Inferior parietal cortex (tissue), 1 donor: ENCODE measurements at regions not wholly inside any gene's neighbourhood (a gene's known extent, or its start where the extent isn't known, plus 50 kb on each side); places are given as distances from the start of the nearest gene placed in this dataset.
"Not testable (repeated sequence)": the region's sequence is repeated elsewhere in the genome, so short reads cannot be mapped to it uniquely, and the experiment has no call there.

Experiments
- DNase-seq: peaks from one replicate; pipeline ENCODE4 v3.0.0-alpha.2; 2016; ENCODE audit errors: extremely low spot score

DNA sequence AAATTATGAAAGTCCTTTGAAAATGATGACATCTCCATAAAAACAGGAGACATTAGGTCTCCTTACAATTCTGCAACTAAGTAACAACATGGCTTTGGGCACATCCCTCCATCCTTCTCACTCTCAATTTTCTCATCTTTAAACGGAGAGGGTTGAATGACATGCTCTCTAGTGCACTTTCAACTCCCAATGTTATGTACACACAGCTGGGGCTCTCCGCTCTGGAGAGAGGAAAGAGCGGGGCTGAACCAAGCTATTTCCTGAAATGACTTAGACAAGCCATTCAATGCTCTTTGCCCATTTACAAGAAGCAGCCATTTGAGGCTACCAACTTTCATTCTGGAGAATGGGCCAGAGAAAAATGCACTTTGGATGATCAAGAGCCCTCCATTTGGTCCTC, 144.2 kb upstream of the BNIP2 start:
- DNase-seq, result no peak

DNA sequence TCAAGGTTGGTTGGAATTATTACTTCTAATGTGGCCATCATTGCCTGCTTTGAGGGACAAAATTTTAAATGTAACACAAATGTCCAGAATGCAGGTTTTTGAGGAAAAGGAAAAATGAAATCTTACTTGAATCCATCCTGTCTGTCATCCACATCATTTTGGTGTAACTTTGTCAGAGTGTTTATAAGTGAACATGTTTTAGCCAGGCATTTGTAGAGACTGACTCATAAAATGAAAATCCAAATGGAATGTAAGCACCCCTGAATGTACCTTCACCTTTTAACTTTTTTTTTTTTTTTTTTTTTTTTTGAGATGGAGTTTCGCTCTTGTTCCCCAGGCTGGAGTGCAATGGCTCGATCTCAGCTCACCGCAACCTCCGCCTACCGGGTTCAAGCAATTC, 141.8 kb upstream of the BNIP2 start:
- DNase-seq, result no peak

DNA sequence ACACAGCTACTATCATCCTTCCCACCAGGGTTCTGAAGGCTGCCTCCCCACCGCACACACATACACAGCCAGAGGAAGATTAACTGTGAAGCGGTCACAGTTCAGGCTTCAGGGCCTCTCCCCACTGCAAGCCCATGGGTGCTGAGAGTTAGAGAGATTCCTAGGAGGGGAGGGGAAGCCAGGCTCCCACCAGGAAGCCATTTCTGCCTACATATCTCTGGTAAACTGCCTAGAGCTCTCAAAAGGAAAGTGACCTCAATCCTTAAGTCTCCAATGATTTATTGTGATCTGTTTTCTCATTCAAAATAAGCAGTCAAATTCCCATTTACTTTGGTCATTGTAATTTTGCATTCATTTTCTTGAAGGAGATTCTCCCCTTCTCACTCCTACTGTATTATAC, 141.0 kb upstream of the BNIP2 start:
- no peak for DNase-seq

DNA sequence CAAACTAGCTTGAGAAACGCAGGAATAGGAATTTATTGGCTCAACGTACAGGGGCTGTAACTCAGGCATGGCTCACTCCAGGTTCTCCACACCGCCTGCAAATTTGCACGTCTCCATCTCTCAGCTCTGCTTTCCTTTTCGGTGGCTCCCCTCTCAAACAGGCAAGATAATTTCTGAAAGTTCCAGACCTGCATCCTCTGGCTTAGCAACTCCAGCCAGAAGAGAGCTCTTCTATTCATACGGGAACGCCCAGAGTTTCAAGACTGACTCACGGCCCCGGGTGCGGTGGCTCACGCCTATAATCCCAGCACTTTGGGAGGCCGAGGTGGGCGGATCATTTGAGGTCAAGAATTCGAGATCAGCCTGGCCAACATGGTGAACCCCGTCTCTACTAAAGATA, 139.7 kb upstream of the BNIP2 start:
- no peak for DNase-seq

DNA sequence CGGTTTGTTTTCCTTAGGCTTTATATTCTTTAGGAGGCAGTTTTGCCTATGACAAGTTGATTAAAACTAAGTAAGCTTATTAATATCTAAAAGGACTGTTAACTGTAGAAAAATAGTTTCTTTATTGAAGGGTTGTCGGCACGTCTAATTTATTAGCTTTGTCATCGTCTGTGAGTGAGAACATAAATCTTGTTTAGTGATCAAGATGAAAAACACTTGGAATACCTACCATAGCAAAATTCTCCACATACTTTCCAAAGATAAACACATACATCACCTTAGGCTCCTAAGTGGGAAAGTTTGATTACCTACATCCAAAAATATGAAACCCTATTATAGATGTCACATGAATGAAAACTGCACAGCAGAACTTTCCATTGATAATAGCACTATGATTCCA, 139.1 kb upstream of the BNIP2 start:
- DNase-seq, result no peak

DNA sequence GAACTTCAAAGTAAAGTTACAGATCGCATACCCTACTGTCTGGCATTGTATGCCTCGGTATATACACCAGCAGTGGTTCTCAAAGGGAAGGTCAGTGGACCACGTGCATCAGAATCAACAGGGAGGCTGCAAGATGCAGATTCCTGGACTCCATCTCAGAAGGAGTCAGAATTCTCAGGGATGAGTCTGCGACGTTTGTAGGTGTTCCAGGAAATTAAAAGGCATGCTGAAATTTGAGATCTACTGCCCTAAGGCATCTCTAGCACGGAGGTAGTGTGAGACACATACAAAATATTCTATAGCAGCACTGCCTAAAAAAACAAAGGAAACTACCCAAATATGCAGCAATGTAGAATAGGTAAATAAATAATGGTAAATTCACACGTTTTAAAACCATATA, 136.8 kb upstream of the BNIP2 start:
- DNase-seq, result no peak

DNA sequence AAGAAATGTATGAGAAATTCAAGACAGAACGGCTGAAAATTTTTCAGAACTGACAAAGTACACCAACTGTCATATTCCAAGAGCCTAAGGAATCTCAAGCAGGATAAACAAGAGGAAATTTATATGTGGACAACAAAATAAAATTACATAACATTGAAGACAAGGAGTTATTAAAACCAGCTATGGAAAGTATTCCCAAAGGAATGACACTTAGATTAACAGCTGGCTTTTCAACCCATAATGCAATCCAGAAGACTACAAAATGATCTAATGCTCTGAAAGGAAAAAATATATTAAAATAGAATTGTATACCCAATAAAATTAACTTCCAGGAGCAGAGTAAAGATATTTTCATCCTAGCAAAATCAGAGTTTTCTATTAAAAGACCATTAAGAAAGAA, 132.2 kb upstream of the BNIP2 start:
- no peak for DNase-seq

DNA sequence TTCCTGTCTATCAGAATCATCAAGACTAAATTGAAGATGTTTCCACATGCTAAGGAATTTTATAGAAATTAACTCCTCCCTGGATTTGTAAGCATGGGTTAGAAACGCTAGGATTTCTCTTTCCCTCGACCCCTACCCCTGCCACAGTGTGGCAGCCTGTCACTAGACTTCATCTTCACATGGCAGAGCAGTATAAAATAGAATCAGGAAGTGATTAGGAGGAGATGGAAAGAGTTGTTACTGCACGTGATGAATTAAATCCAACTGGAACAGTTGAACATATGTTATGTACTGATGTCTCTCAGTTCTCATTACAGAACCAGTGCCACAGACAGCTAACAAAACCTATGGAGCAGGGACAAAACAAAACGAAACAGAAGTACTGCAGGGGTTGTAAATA, 130.0 kb upstream of the BNIP2 start:
- DNase-seq, result no peak

DNA sequence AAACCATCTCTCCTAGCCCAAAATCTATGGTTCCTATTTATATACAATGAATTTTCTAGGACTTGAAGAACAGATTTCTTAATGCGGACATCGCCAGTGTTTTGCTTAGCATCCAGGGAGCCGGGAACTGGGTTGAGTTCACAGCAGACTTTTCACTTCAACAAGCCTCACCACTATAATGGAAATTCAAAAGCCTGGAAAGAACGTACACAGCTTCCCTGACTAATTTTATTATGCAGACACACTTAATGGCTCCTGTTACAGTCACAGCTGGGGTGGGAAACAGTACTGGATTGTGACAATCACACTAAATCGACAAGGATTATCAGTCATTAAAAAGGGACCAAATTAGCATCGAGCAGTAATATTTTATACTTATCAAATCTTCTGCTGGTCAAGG, 129.2 kb upstream of the BNIP2 start:
- no peak for DNase-seq

DNA sequence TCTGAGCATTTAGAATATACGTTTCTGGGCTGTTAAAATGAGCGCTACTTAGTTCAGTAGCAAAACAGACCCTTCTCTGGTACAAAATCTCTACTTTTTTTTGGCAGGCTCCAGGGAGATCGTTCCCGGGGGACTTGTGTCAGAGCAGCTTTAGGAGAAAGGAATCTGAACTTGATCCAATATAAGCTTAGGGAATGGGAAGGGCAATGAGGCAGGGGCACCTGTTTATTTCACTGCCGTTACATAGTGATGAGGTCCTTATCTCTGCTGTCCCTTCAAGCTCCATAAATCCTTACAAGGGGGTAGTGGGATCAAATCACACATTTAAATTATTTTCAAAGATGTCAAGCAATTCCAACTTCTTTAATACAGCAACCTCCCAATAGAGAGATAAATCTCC, 128.7 kb upstream of the BNIP2 start:
- no peak for DNase-seq

DNA sequence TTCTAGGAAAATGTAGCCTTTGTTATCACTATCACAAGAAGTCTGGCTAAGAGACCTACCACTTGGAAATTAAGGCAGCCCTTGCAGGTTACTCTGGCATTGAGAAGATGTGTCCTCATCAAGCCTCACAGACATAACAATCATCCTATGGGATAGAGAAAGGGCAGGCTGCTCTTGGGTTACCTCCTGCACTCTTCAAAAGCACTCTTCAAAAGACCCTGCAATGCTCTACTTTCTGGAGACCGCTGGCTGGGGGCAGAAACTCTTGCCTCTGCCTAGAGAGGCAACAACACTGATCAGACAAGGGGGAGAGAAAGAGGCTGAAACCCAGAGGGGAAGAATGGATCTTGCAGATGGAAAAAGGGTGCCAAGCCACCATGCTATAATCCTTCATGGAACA, 127.9 kb upstream of the BNIP2 start:
- no peak for DNase-seq

DNA sequence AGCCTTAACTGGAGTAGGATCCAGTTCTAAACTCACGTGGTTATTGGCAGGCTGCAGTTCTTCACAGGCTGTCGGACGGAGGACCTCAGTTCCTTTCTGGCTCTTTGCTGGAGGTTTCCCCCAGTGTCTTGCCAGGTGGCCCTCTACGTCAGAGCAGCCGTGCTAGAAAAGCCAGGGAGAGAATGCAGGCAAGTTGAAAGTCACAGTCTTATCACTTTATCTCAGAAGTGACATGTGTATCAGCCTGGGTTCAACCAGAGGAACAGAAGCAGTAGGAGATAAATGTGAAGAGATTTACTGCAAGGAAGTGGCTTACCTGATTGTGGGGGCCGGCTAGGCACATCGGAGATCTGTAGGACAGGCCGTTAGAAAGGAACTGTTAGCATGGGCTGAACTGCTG, 125.3 kb upstream of the BNIP2 start:
- no peak for DNase-seq

DNA sequence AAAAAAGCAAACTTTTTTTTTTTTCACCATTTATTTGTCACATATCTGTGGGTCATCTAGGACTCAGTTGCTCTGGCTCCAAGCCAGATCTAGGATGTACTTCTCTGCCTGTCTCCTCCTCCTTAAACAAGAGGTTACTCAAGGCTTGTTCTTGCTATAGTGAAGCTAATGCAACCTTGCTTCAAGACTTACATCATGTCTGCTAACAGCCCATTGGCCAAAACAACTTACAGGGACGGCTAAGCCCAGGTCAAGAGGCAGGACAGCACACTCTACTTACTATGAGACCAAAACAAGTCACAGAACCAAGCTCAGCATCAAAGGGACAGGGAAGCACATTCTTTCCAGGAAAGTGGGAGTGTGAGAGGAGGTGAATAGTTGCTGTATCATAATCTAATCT, 123.8 kb upstream of the BNIP2 start:
- DNase-seq, result no peak

DNA sequence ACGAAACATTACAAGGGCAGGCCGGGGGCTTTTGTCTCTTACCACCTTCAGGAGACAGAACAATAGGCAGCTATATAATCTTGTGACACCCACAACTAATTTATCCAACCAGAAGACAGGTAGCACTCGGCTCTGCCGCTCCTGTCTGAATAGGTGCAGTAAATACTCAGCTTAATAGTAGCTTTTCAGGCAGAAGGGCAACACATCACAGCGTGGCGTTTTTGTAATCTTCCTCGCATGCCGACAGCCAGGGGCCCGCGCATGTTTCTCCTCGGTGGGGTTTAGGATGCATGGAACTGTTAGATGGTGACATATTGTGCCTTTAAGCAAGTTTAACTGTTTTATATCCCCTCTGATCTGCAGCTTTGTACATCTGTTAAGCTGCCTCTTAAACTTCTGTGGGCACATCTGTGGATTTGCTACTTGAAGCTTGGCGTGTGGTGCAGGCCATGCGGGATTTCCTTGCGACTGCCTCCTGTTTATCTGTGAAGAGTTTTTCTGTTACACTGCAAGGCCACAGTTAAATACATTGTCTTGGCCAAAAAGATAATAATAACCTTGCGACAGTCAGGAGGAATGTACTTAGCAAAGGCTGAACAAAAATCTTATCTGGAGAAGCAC, 123.2 kb upstream of the BNIP2 start:
- DNase-seq, result no peak

DNA sequence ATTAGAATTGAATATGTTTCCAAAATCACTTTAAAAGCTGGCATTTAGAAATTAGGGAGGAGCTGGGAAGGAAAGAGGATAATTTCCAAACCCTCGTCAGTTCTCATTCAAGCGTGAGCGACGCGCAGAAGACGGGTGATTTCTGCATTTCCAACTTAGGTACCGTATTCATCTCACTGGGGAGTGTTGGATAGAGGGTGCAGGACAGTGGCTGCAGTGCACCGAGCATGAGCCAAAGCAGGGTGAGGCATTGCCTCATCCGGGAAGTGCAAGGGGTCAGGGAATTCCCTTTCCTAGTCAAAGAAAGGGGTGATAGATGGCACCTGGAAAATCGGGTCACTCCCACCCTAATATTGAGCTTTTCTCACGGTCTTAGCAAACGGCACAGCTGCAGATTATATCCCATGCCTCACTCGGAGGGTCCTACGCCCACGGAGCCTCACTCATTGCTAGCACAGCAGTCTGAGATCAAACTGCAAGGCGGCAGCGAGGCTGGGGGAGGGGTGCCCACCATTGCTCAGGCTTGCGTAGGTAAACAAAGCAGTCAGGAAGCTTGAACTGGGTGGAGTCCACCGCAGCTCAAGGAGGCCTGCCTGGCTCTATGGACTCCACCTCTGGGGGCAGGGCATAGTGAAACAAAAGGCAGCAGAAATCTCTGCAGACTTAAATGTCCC, 114.3 kb upstream of the BNIP2 start:
- DNase-seq, result not testable (repeated sequence)

DNA sequence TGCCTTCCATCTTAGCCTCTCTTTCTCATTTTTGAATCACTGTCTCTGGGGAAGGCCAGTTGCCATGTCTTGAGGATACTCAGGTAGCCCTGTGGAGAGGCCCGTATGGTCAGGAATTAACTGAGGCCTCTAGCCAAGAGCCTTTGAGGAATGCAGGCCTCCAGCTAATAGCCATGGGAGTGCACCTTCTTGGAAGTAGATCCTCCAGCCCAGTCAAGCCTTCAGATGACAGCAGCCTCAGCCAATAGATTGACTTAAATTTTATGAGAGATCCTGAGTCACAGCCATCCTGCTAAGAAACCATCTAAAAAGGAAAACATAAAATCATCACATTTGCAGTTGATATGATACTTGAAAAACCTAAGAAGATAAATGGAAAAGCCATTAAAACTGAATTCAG, 112.5 kb upstream of the BNIP2 start:
- no peak for DNase-seq

DNA sequence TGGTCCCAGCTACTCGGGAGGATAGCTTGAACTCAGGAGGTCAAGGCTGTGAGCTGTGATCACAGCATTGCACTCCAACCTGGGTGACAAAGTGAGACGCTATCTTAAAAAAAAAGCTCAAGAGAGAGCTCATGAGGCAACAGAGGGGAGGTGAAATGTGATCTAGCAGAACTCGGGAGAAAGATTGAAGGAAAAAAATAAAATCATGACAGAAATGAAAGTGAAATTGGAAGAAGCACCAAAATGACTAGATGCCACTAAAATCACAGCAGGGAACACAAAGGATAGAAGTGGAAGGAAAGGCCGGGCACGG, 109.4 kb upstream of the BNIP2 start:
- no peak for DNase-seq

DNA sequence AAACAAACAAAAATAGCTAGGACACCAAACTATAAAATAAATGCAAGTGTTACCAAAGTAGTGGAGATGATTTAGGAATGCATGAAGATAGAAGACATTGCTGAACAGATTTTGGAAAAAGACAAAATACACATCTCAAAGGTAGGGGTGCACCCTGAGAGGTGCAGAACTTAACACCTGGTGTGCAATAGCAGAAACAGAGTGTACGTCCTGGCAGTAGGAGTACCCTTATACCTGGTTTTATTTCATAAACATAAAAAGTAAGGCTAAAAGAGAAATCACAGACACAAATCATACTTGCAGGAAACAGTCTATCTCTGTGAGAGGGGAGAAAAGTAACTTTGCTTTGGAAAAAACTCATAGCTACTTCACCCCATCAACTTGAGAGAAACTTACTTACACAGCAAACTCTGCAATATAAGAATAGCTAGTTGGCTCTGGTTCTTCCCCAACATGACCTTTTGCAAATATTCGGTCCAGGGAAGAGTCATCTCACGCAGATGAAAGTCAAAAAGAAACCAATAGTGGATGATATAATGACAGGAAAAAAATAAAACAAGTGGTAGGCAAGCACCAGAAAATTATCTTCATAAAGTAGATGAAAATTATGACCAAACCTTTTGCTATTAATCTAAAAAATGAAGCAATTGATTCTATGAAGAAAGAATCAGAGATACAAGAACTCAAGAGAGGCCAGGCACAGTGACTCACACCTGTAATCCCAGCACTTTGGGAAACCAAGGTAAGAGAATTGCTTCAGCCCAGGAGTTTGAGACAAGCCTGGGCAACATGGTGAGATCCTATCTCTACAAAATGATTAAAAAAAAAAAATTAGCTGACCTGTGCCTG, 108.9 kb upstream of the BNIP2 start:
- no peak for DNase-seq

DNA sequence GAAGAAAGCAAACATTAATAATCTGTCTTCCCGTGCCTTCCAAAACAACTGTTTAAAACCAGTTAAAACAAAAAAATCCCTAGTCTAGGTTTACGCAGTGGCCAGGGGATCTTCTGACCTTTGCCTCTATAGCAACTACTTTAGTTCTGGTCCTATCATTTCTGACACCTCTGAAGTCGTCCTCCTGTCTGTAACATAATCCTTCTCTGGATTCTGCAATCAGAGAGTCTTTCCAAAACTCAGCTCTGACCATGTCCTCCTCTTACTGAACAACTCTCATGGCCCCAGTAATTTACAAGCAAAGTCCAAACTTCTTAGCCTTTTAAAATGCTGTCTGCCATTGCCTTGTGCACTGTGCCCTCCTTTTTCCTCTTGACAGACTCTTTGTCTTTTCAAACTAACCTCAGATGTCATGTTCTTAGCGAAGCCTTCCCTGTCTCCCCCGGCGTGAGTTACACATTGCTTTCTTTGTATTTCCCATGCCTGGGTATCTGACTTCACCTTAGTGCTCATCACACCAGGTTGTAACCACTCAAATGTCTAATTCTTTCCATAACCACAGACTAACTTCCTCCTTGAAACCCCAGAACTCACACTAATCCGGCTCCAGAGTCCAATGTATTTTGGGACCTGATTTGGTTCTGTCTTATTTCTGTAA, 105.2 kb upstream of the BNIP2 start:
- no peak for DNase-seq

DNA sequence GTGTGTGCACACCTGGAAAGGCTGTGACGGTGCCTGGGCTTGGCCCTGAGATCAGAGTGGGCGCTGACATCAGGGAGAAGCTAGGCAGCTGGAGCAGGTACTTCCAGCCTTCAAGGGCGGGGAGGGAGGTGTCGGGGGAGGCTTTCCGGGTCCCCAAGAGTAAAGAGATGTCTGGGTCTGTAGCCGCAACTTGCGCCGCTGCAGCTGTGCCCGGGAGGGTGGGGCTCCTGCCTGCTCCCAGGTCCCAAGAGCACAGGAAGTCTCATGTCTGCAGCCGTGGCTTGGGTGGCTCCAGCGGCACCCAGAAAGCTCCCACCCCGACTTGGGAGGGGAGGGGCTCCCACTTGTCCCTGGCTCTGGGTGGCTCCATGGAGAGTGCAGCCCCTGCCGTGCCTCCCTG, 103.2 kb upstream of the BNIP2 start:
- DNase-seq, result no peak

DNA sequence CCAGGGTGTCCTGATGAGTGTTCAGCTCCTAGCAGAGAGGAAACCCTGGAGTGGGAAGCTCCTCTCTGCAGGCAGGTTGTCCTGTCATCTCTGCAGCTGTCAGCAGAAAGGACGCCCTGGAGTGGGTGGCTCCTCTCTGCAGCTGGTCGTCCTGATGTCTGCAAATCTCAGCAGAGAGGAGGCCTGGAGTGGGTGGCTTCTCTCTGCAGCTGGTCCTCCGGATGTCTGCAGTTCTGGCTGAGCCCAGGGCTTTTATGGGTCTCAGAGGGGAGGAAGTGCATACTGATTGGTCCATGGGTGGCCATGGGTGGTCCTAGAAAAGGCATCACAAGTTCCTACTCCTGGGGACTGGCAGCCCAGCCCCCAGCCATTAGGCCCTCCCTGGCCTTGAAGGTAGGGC, 102.6 kb upstream of the BNIP2 start:
- no peak for DNase-seq

DNA sequence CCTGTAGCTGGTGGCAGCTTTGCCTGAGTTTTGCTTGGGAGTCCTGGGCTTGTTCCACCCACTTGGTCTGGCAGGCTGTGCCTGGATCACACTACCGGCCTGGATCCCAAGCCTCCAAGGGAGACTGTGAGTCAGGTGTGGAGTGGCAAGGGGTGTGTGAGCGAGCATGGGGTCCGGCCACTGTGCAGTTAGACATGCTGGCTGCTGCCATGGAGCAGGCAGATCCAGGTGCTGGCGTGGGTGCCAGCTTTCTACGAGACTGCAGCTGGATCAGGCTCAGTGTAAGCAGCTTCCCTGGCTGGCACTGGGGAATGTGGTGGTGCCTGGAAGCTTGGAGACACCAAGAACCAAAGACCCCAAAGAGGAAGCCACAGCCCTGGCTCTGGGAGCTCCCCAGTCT, 102.0 kb upstream of the BNIP2 start:
- DNase-seq, result no peak

DNA sequence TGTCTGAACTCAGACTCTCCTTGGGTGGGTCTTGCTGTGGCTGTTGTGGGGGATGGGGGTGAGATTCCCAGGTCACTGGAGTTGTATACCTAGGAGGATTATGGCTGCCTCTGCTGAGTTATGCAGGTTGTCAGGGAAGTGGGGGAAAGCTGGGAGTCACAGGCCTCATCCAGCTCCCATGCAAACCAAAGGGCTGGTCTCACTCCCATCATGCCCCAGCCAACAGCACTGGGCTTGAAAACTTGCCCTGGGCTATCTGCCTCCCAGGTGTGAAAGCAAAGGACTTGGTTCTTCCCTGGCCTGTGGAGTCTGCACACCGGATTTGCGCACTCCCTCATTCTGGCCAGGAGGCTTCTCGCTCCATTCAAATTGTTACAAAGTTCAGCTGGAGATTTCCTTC, 97.3 kb upstream of the BNIP2 start:
- DNase-seq, result not testable (repeated sequence)
